Epithelial cell of esophagus (primary cell): ENCODE measurements at regions not wholly inside any gene's neighbourhood (a gene's known extent, or its start where the extent isn't known, plus 50 kb on each side); places are given as distances from the start of the nearest gene placed in this dataset.

ENCODE experiments used
- DNase-seq: peaks from one replicate; pipeline ENCODE4 v3.0.0; 2010; ENCODE audit warnings: low read depth
- H3K4me3 ChIP-seq: 2 replicates; pipeline ENCODE4 v1.5.1; 2011; ENCODE audit warnings: mild to moderate bottlenecking, low read length, control low read depth
- CTCF ChIP-seq: IDR thresholded peaks from 2 replicates; pipeline ENCODE4 v1.5.1; 2011; ENCODE audit warnings: low read depth, mild to moderate bottlenecking, low read length, control low read depth, inconsistent platforms; ENCODE audit not compliant: insufficient read depth; ENCODE audit errors: missing control alignments

- peak; percentile 58 for DNase-seq
- no peak overlapping the region for H3K4me3 ChIP-seq
- no peak for TF ChIP-seq CTCF
Observed at GRCh38 chr4:24656906-24657305, 72.6 kb upstream of the DHX15 start.

- peak; percentile 99 for DNase-seq
- no peak for TF ChIP-seq CTCF
- no peak overlapping the region for H3K4me3 ChIP-seq
Observed at GRCh38 chr4:24657768-24658617, 73.6 kb upstream of the DHX15 start.

- no peak overlapping the region for H3K4me3 ChIP-seq
- peak; percentile 29 for DNase-seq
- no peak for TF ChIP-seq CTCF
Observed at GRCh38 chr4:24659241-24659961, 75.0 kb upstream of the DHX15 start.

GRCh38 chr4:24662056-24662455 is 77.7 kb upstream of the DHX15 start:
- DNase-seq, result no peak
- no peak overlapping the region for H3K4me3 ChIP-seq
- TF ChIP-seq CTCF, result no peak

- no peak overlapping the region for H3K4me3 ChIP-seq
- TF ChIP-seq CTCF, result no peak
- DNase-seq, result no peak
Observed at GRCh38 chr4:24662542-24662941, 78.2 kb upstream of the DHX15 start.

GRCh38 chr4:24664956-24665355 is 80.6 kb upstream of the DHX15 start:
- DNase-seq, result no peak
- no peak for TF ChIP-seq CTCF
- H3K4me3 ChIP-seq, result no peak overlapping the region
